22Rv1 (cell line): ENCODE measurements at regions not wholly inside any gene's neighbourhood (a gene's known extent, or its start where the extent isn't known, plus 50 kb on each side); places are given as distances from the start of the nearest gene placed in this dataset.

Experiments
- H3K27ac ChIP-seq: fragments of 450-650 bp; 2 replicates; pipeline ENCODE4 v1.5.1; 2017
- CTCF ChIP-seq: fragments of 450-650 bp; IDR thresholded peaks from 2 replicates; pipeline ENCODE4 v1.5.1; 2017; ENCODE audit warnings: mild to moderate bottlenecking
- ZFX ChIP-seq: fragments of 450-650 bp; IDR thresholded peaks from 2 replicates; pipeline ENCODE4 v1.6.1; 2017; ENCODE audit warnings: antibody characterized with exemption, borderline replicate concordance

- TF ChIP-seq CTCF = no peak
- no peak for TF ChIP-seq ZFX
- H3K27ac ChIP-seq = no peak overlapping the region
Measured at GRCh38 chr9:86731511-86732063, 215.7 kb downstream of the GAS1 start.

- no peak overlapping the region for H3K27ac ChIP-seq
- no peak for TF ChIP-seq CTCF
- TF ChIP-seq ZFX = no peak
Measured at GRCh38 chr9:86730163-86730928, 217.0 kb downstream of the GAS1 start.

- H3K27ac ChIP-seq = no peak overlapping the region
Measured at GRCh38 chr9:86724529-86724928, 222.8 kb downstream of the GAS1 start.

GRCh38 chr9:86723346-86723745, 224.0 kb downstream of the GAS1 start:
- TF ChIP-seq ZFX (no peak), CTCF (no peak)
- H3K27ac ChIP-seq = no peak overlapping the region

More at GRCh38 chr9:86724529-86724928, 222.8 kb downstream of the GAS1 start:
- no peak for TF ChIP-seq ZFX
- no peak for TF ChIP-seq CTCF

GRCh38 chr9:86722706-86723075, 224.6 kb downstream of the GAS1 start:
- no peak overlapping the region for H3K27ac ChIP-seq
- no peak for TF ChIP-seq ZFX
- no peak for TF ChIP-seq CTCF

- no peak for TF ChIP-seq CTCF
- TF ChIP-seq ZFX = no peak
- no peak overlapping the region for H3K27ac ChIP-seq
Measured at GRCh38 chr9:86721843-86722705, 225.2 kb downstream of the GAS1 start.
